PC-3 (cell line): ENCODE measurements at regions not wholly inside any gene's neighbourhood (a gene's known extent, or its start where the extent isn't known, plus 50 kb on each side); places are given as distances from the start of the nearest gene placed in this dataset.
A peak's percentile ranks its signal among the peaks of the same experiment; 100 is the strongest.

Experiments
- ATAC-seq: fragments of 200-7000 bp; cut with Tn5 transposase; 2 replicates; pipeline ENCODE4 v1.9.1; 2020; ENCODE audit warnings: mild to moderate bottlenecking, moderate library complexity
- BruUV-seq: library from RNA; stranded (reverse); fragments of 400-500 nt; replicated peaks from 2 replicates; lab custom pipeline; 2021; lab: Mats Ljungman, UMichigan
- CTCF ChIA-PET: fragments of 300-600 bp; sonication (Branson Sonifier 250); formaldehyde crosslinking; loops from one replicate; lab custom pipeline; 2022; ENCODE audit warnings: antibody characterized with exemption; lab: Charles Lee
- POLR2A ChIA-PET: fragments of 300-600 bp; sonication (Branson Sonifier 250); formaldehyde crosslinking; loops from one replicate; lab custom pipeline; 2022; ENCODE audit warnings: antibody characterized with exemption; ENCODE audit not compliant: unreplicated experiment; lab: Charles Lee
- DNase-seq: peaks from one replicate; pipeline ENCODE4 v3.0.0-alpha.2; 2015
- H2AFZ ChIP-seq: fragments of 300-600 bp; sonication (generic); 2 replicates; pipeline ENCODE4 v1.6.0; 2016; ENCODE audit warnings: antibody characterized with exemption, low read length
- H3F3A ChIP-seq: fragments of 300-600 bp; sonication (generic); one replicate; pipeline ENCODE4 v1.6.0; 2017; ENCODE audit warnings: antibody characterized with exemption, low read length, control low read depth, mild to moderate bottlenecking; ENCODE audit not compliant: unreplicated experiment
- H3K27ac ChIP-seq: fragments of 300-600 bp; sonication (generic); 2 replicates; pipeline ENCODE4 v1.5.1; 2016; ENCODE audit warnings: mild to moderate bottlenecking, low read length
- H3K27me3 ChIP-seq: fragments of 300-600 bp; sonication (generic); 2 replicates; pipeline ENCODE4 v1.6.1; 2016; ENCODE audit warnings: low read length, mixed read lengths
- H3K36me3 ChIP-seq: fragments of 300-600 bp; sonication (generic); 2 replicates; pipeline ENCODE4 v1.6.1; 2016; ENCODE audit warnings: low read depth, mixed run types, low read length, mixed read lengths
- H3K4me1 ChIP-seq: fragments of 300-600 bp; sonication (generic); 2 replicates; pipeline ENCODE4 v1.5.1; 2016; ENCODE audit warnings: low read length; ENCODE audit not compliant: insufficient read depth
- H3K4me2 ChIP-seq: fragments of 300-600 bp; sonication (generic); 2 replicates; pipeline ENCODE4 v1.6.0; 2016; ENCODE audit warnings: low read length
- H3K4me3 ChIP-seq: fragments of 300-600 bp; sonication (generic); 2 replicates; pipeline ENCODE4 v1.5.1; 2016; ENCODE audit warnings: mild to moderate bottlenecking, low read length, mixed read lengths
- H3K79me2 ChIP-seq: fragments of 300-600 bp; sonication (generic); 2 replicates; pipeline ENCODE4 v1.6.1; 2017; ENCODE audit warnings: low read length, mixed read lengths
- H3K9ac ChIP-seq: fragments of 300-600 bp; sonication (generic); 2 replicates; pipeline ENCODE4 v1.6.0; 2016; ENCODE audit warnings: mild to moderate bottlenecking, low read length
- H3K9me2 ChIP-seq: fragments of 300-600 bp; sonication (generic); replicated peaks from 2 replicates; pipeline ENCODE4 v1.6.1; 2016; ENCODE audit warnings: mixed run types, low read length, mixed read lengths
- H3K9me3 ChIP-seq: fragments of 300-600 bp; sonication (generic); 2 replicates; pipeline ENCODE4 v1.6.1; 2016; ENCODE audit warnings: low read length, mixed read lengths
- H4K20me1 ChIP-seq: fragments of 300-600 bp; sonication (generic); 2 replicates; pipeline ENCODE4 v1.6.1; 2016; ENCODE audit warnings: low read length, mixed read lengths
- CTCF ChIP-seq: fragments of 300-600 bp; sonication (generic); conservative IDR thresholded peaks from 2 replicates; pipeline ENCODE4 v1.5.1; 2017; ENCODE audit warnings: antibody characterized with exemption, low read depth, mild to moderate bottlenecking, low read length
- EZH2 ChIP-seq: fragments of 300-600 bp; sonication (generic); IDR thresholded peaks from one replicate; pipeline ENCODE4 v1.6.1; 2017; ENCODE audit warnings: antibody characterized with exemption, mild to moderate bottlenecking, low read length; ENCODE audit not compliant: unreplicated experiment
- EZH2phosphoT487 ChIP-seq: fragments of 300-600 bp; sonication (generic); IDR thresholded peaks from 2 replicates; pipeline ENCODE4 v1.6.1; 2018; ENCODE audit warnings: mild to moderate bottlenecking, antibody characterized with exemption, low read length, borderline replicate concordance
- intact Hi-C: fragments of 100-400 bp; cut with micrococcal nuclease; formaldehyde crosslinking; loops from 2 replicates; pipeline ENCODE4 v1.9.0; 2023

DNA sequence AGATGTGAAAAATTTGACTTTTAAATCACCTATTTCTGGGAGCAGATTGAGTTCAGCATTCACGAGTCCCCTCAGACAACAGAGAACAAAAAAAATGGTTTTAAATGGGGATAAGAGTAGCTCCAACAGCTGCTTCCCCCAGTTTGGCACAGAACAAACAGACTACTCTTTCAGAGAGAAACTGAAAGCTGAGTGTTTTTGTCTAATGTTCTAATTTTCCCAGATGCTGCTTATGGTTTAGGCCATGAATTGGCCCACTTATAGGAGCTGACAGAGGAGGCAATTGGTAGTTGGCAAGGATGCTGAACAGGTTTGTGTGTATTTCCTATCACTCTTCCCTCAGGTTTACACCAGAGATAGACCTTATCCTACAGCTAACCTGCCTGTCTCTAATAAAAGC, 1637.4 kb upstream of the PRMT6 start:
- POLR2A ChIA-PET = no interaction called here
- no peak for ATAC-seq
- intact Hi-C loops = no loop called here

GRCh38 chr1:105427543-105427942, 1628.9 kb upstream of the PRMT6 start:
- Histone ChIP-seq H3K4me2 (no peak overlapping the region), H3K9me3 (no peaks in the 10 kb centered on the region), H3K4me1 (no peaks in the 10 kb centered on the region), H3K27me3 (no peaks in the 10 kb centered on the region), H3K79me2 (no peaks in the 10 kb centered on the region), H3K27ac (no peak overlapping the region), H4K20me1 (no peaks in the 10 kb centered on the region), H2AFZ (no peak overlapping the region), H3K9ac (no peak overlapping the region), H3K4me3 (no peak overlapping the region), H3K9me2 (no peaks in the 10 kb centered on the region), H3K36me3 (no peaks in the 10 kb centered on the region), H3F3A (no peaks in the 10 kb centered on the region)
- peak; percentile 64 for DNase-seq
- ChIA-PET POLR2A (no interaction called here), CTCF (no interaction called here)
- TF ChIP-seq EZH2 (no peak), EZH2phosphoT487 (no peak), CTCF (no peak)
- ATAC-seq = peak; percentile 90
- no TSS peak for BruUV-seq
- intact Hi-C loops = no loop called here

More for the DNA sequence above, 1637.4 kb upstream of the PRMT6 start:
- Histone ChIP-seq H3K4me1 (no peaks in the 10 kb centered on the region), H3K4me3 (no peak overlapping the region), H3K27ac (no peak overlapping the region), H4K20me1 (no peaks in the 10 kb centered on the region), H3K9ac (no peak overlapping the region), H3K79me2 (no peaks in the 10 kb centered on the region), H3K9me3 (0 out of 2 replicates have a peak, but pooled peaks cover 4% of the 10 kb centered on the region), H3K9me2 (no peaks in the 10 kb centered on the region), H3F3A (no peaks in the 10 kb centered on the region), H2AFZ (no peak overlapping the region), H3K4me2 (no peak overlapping the region), H3K27me3 (no peaks in the 10 kb centered on the region), H3K36me3 (no peaks in the 10 kb centered on the region)
- DNase-seq = no peak
- TF ChIP-seq CTCF (no peak), EZH2 (no peak), EZH2phosphoT487 (no peak)
- BruUV-seq = no TSS peak
- CTCF ChIA-PET = no interaction called here

DNA sequence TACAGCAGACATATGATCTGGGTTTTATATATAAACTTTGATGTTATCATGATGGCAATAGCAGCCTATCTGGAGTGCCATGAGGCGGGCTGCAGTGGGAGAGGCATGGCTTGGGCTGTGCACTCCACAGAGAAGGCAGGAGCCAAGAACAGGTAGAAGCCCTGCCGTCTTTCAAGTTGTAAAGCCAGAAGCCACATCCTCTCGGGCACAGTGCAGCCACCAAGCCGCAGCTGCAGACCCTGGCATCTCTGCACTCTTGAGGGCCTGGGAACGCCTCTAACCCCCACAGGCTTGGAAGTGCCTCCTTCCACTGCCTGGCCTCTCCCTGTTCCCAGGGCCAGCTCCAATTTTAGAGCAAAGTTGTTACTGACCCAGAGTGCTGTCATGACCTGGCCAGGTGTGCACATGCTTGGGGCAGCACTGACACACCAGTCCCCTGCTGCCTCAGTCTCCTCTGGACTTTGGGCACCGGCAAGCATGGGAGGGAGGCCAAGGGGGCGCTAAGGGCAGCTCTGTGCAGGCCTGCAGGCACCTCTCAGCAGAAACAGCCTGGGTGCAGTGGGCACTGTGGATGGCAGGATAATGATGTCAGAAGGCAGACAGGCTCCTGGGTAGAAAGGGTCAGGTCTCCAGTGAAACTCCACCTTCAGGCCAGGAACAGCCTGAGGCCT, 1619.8 kb upstream of the PRMT6 start:
- H3K4me2 ChIP-seq = no peak overlapping the region
- ATAC-seq (no peak), DNase-seq (no peak)
- H3K27ac ChIP-seq = no peak overlapping the region
- H3K4me1 ChIP-seq = no peaks in the 10 kb centered on the region
- CTCF ChIA-PET = no interaction called here
- BruUV-seq = no TSS peak
- no peaks in the 10 kb centered on the region for H3K36me3 ChIP-seq
- intact Hi-C loops = no loop called here
- no peak overlapping the region for H3K9ac ChIP-seq
- H3K27me3 ChIP-seq = no peaks in the 10 kb centered on the region
- no peak for TF ChIP-seq EZH2
- no peak for TF ChIP-seq EZH2phosphoT487
- TF ChIP-seq CTCF = no peak
- no peaks in the 10 kb centered on the region for H3K9me2 ChIP-seq
- no peak overlapping the region for H3K4me3 ChIP-seq
- H4K20me1 ChIP-seq = no peaks in the 10 kb centered on the region
- no peaks in the 10 kb centered on the region for H3F3A ChIP-seq
- no peaks in the 10 kb centered on the region for H3K79me2 ChIP-seq
- no peak overlapping the region for H2AFZ ChIP-seq
- no peaks in the 10 kb centered on the region for H3K9me3 ChIP-seq
- POLR2A ChIA-PET = no interaction called here
